Vagina (tissue), 2 donors: ENCODE measurements at regions not wholly inside any gene's neighbourhood (a gene's known extent, or its start where the extent isn't known, plus 50 kb on each side); places are given as distances from the start of the nearest gene placed in this dataset.
"Not testable (repeated sequence)": the region's sequence is repeated elsewhere in the genome, so short reads cannot be mapped to it uniquely, and the experiment has no call there.

Experiments used
- CTCF ChIP-seq, 3 experiments: fragments of 450-650 bp in 2 of 3; fragments of 200-600 bp in 1 of 3; sonication (generic) in 1 of 3; IDR thresholded peaks; one replicate each; pipeline ENCODE4 v1.5.1; 2017 to 2019; ENCODE audit warnings: antibody characterized with exemption in 3 of 3, mild to moderate bottlenecking in 2 of 3, moderate library complexity in 2 of 3
- POLR2A ChIP-seq, 2 donors: fragments of 450-650 bp; IDR thresholded peaks; one replicate each; pipeline ENCODE4 v1.6.1; 2017; ENCODE audit warnings: antibody characterized with exemption in 2 of 2, mild to moderate bottlenecking in 2 of 2, moderate library complexity in 2 of 2

DNA sequence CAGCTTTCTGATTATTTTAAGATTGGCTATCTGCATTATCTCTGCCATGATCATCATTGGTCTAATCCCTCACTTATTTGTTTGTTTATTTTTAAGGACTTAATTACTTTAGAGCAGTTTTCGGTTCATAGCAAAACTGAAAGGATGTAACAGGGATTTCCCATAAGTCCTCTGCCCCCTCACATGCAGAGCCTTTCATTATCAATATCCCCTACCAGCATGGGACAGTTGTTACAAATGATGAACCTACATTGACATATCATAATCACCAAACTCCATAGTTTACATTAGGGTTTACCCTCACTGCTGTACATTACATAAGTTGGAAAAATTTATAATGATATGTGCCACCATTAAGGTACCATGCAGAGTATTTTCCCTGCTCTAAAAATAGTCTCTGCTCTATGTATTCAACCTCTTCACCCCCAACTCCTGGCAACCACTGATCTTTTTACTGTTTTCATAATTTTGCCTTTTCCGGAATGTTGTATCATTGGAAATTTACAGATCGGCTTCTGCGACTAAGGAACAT, 131.9 kb downstream of the GOLGA6L6 start:
- not testable (repeated sequence) for TF ChIP-seq POLR2A, CTCF (IDR thresholded peaks at IDR 0.05)
